Smooth muscle cell (in vitro differentiated cells): ENCODE measurements at regions not wholly inside any gene's neighbourhood (a gene's known extent, or its start where the extent isn't known, plus 50 kb on each side); places are given as distances from the start of the nearest gene placed in this dataset.

ENCODE experiments used
- DNase-seq: peaks from one replicate; lab custom pipeline; 2025; ENCODE audit not compliant: unreplicated experiment; lab: John Stamatoyannopoulos, UW
- H2AFZ ChIP-seq: fragments of 200-600 bp; sonication (generic); 2 replicates; pipeline ENCODE4 v1.6.0; 2016; ENCODE audit warnings: antibody characterized with exemption, low read depth, mild to moderate bottlenecking
- H3F3A ChIP-seq: fragments of 200-600 bp; sonication (generic); 2 replicates; pipeline ENCODE4 v1.6.0; 2017; ENCODE audit warnings: antibody characterized with exemption, low read depth
- H3K27ac ChIP-seq: fragments of 200-600 bp; sonication (generic); 2 replicates; pipeline ENCODE4 v1.5.1; 2016; ENCODE audit warnings: low read depth, mild to moderate bottlenecking
- H3K27me3 ChIP-seq: fragments of 200-600 bp; sonication (generic); 2 replicates; pipeline ENCODE4 v1.6.1; 2016; ENCODE audit warnings: low read depth, mild to moderate bottlenecking
- H3K36me3 ChIP-seq: fragments of 200-600 bp; sonication (generic); 2 replicates; pipeline ENCODE4 v1.5.1; 2016; ENCODE audit warnings: low read depth
- H3K4me1 ChIP-seq: fragments of 200-600 bp; sonication (generic); 2 replicates; pipeline ENCODE4 v1.5.1; 2016; ENCODE audit warnings: low read depth
- H3K4me2 ChIP-seq: fragments of 200-600 bp; sonication (generic); 2 replicates; pipeline ENCODE4 v1.6.0; 2016; ENCODE audit warnings: mild to moderate bottlenecking
- H3K4me3 ChIP-seq: fragments of 200-600 bp; sonication (generic); 2 replicates; pipeline ENCODE4 v1.5.1; 2016; ENCODE audit warnings: mild to moderate bottlenecking
- H3K79me2 ChIP-seq: fragments of 200-600 bp; sonication (generic); 2 replicates; pipeline ENCODE4 v1.6.0; 2016; ENCODE audit warnings: low read depth, mild to moderate bottlenecking
- H3K9ac ChIP-seq: fragments of 200-600 bp; sonication (generic); 2 replicates; pipeline ENCODE4 v1.6.0; 2016; ENCODE audit warnings: low read depth
- H3K9me3 ChIP-seq: fragments of 200-600 bp; sonication (generic); replicated peaks from 2 replicates; pipeline ENCODE4 v1.5.1; 2016; ENCODE audit warnings: low read depth
- H4K20me1 ChIP-seq: fragments of 200-600 bp; sonication (generic); 2 replicates; pipeline ENCODE4 v1.6.0; 2016; ENCODE audit warnings: low read depth
- WGBS: methylation state at CpG from one replicate; pipeline ENCODE4 v1.1.7; 2016; ENCODE audit warnings: low lambda C conversion rate; 5-methylcytosine and 5-hydroxymethylcytosine counted together
- TF ChIP-seq, protein P1 (sequence below): fragments of 200-600 bp; sonication (generic); IDR thresholded peaks from 2 replicates; pipeline ENCODE4 v1.5.1; 2017; ENCODE audit warnings: borderline replicate concordance, mild to moderate bottlenecking, antibody characterized with exemption; ENCODE audit not compliant: insufficient read depth, poor library complexity, severe bottlenecking

GRCh38 chr14:56487761-56488160 lies 91.8 kb upstream of the TMEM260 start:
- H3K27me3 ChIP-seq, result no peaks in the 10 kb centered on the region
- no peak overlapping the region for H3K27ac ChIP-seq
- H3K4me3 ChIP-seq, result no peak overlapping the region
- DNase-seq, result no peak
- TF ChIP-seq, protein P1, sequence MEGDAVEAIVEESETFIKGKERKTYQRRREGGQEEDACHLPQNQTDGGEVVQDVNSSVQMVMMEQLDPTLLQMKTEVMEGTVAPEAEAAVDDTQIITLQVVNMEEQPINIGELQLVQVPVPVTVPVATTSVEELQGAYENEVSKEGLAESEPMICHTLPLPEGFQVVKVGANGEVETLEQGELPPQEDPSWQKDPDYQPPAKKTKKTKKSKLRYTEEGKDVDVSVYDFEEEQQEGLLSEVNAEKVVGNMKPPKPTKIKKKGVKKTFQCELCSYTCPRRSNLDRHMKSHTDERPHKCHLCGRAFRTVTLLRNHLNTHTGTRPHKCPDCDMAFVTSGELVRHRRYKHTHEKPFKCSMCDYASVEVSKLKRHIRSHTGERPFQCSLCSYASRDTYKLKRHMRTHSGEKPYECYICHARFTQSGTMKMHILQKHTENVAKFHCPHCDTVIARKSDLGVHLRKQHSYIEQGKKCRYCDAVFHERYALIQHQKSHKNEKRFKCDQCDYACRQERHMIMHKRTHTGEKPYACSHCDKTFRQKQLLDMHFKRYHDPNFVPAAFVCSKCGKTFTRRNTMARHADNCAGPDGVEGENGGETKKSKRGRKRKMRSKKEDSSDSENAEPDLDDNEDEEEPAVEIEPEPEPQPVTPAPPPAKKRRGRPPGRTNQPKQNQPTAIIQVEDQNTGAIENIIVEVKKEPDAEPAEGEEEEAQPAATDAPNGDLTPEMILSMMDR, result no peak
- no peaks in the 10 kb centered on the region for H3F3A ChIP-seq
- no peak overlapping the region for H3K9ac ChIP-seq
- H3K79me2 ChIP-seq, result no peaks in the 10 kb centered on the region
- no peaks in the 10 kb centered on the region for H4K20me1 ChIP-seq
- H3K4me1 ChIP-seq, result peaks cover 6% of the 10 kb centered on the region
- H3K4me2 ChIP-seq, result no peak overlapping the region
- H3K9me3 ChIP-seq, result no peaks in the 10 kb centered on the region
- WGBS, result 52% methylated on average over 1 of the region's 1 CpG
- no peak overlapping the region for H2AFZ ChIP-seq
- H3K36me3 ChIP-seq, result no peaks in the 10 kb centered on the region

DNA sequence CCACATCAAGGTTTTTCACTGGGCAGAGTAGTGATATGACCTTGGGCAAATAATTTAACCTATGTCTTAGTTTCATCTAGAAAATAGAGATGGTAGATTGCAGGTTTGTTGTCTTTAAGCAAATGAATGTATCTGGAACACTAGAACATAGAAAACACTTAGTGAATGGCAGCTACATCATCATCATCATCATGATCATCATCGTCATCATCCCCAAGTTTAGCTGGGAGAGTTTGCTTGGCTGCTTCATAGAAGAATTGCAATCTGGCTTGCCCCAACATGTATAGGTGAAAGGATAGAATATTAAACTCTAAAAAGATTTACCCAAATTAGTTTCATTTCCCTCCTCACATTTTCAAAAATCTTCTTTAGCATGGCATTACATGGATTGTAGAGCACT lies 91.3 kb upstream of the TMEM260 start:
- TF ChIP-seq, protein P1, result no peak
- Histone ChIP-seq H3K27me3 (no peaks in the 10 kb centered on the region), H3K4me1 (peaks cover 6% of the 10 kb centered on the region), H4K20me1 (no peaks in the 10 kb centered on the region), H3K79me2 (no peaks in the 10 kb centered on the region), H3K4me2 (no peak overlapping the region), H3F3A (no peaks in the 10 kb centered on the region), H3K36me3 (no peaks in the 10 kb centered on the region), H2AFZ (no peak overlapping the region), H3K9me3 (no peaks in the 10 kb centered on the region), H3K9ac (no peak overlapping the region), H3K4me3 (no peak overlapping the region), H3K27ac (no peak overlapping the region)
- 87% methylated on average over 1 of the region's 1 CpG for WGBS
- DNase-seq, result no peak

GRCh38 chr14:56490379-56490778 lies 89.2 kb upstream of the TMEM260 start:
- H3F3A ChIP-seq, result no peaks in the 10 kb centered on the region
- H3K4me3 ChIP-seq, result no peak overlapping the region
- no peak overlapping the region for H3K4me2 ChIP-seq
- WGBS, result 19% methylated on average over 3 of the region's 3 CpGs
- peaks cover 6% of the 10 kb centered on the region for H3K4me1 ChIP-seq
- no peaks in the 10 kb centered on the region for H3K36me3 ChIP-seq
- no peaks in the 10 kb centered on the region for H3K9me3 ChIP-seq
- TF ChIP-seq, protein P1, result peak; percentile 66
- H3K27ac ChIP-seq, result no peak overlapping the region
- no peak overlapping the region for H3K9ac ChIP-seq
- H4K20me1 ChIP-seq, result no peaks in the 10 kb centered on the region
- H3K27me3 ChIP-seq, result peaks cover 4% of the 10 kb centered on the region
- no peaks in the 10 kb centered on the region for H3K79me2 ChIP-seq
- H2AFZ ChIP-seq, result no peak overlapping the region
- no peak for DNase-seq
